HG03442 (cell line): ENCODE measurements at regions not wholly inside any gene's neighbourhood (a gene's known extent, or its start where the extent isn't known, plus 50 kb on each side); places are given as distances from the start of the nearest gene placed in this dataset.
"Not testable (repeated sequence)": the region's sequence is repeated elsewhere in the genome, so short reads cannot be mapped to it uniquely, and the experiment has no call there.

Source experiments
- ATAC-seq: cut with Tn5 transposase; IDR thresholded peaks from one replicate; pipeline ENCODE4 v1.9.1; 2021; ENCODE audit warnings: mild to moderate bottlenecking, moderate library complexity; ENCODE audit not compliant: unreplicated experiment

GRCh38 chr1:71345491-71345890 is 264.7 kb upstream of the ZRANB2 start:
- no peak for ATAC-seq

GRCh38 chr1:71343686-71344416 is 263.0 kb upstream of the ZRANB2 start:
- no peak for ATAC-seq

- no peak for ATAC-seq
Observed at GRCh38 chr1:71339238-71339637, 258.4 kb upstream of the ZRANB2 start.

GRCh38 chr1:71330991-71331390 is 250.2 kb upstream of the ZRANB2 start:
- ATAC-seq = no peak

GRCh38 chr1:71324671-71325267 is 243.9 kb upstream of the ZRANB2 start:
- ATAC-seq = no peak

GRCh38 chr1:71312545-71312944 is 231.7 kb upstream of the ZRANB2 start:
- ATAC-seq = no peak

GRCh38 chr1:71311376-71311775 is 230.5 kb upstream of the ZRANB2 start:
- no peak for ATAC-seq

GRCh38 chr1:71307451-71307850 is 226.6 kb upstream of the ZRANB2 start:
- ATAC-seq = peak; percentile 79

- ATAC-seq = no peak
Observed at GRCh38 chr1:71304125-71304524, 223.3 kb upstream of the ZRANB2 start.

- ATAC-seq = no peak
Observed at GRCh38 chr1:71303617-71304041, 222.8 kb upstream of the ZRANB2 start.

- no peak for ATAC-seq
Observed at GRCh38 chr1:71298633-71299032, 217.8 kb upstream of the ZRANB2 start.

- ATAC-seq = no peak
Observed at GRCh38 chr1:71296551-71297134, 215.8 kb upstream of the ZRANB2 start.

- ATAC-seq = no peak
Observed at GRCh38 chr1:71295350-71295749, 214.5 kb upstream of the ZRANB2 start.

GRCh38 chr1:71294178-71294577 is 213.3 kb upstream of the ZRANB2 start:
- ATAC-seq = no peak

GRCh38 chr1:71292203-71292602 is 211.4 kb upstream of the ZRANB2 start:
- no peak for ATAC-seq

GRCh38 chr1:71290506-71291237 is 209.8 kb upstream of the ZRANB2 start:
- ATAC-seq = not testable (repeated sequence)

GRCh38 chr1:71285529-71285928 is 204.7 kb upstream of the ZRANB2 start:
- no peak for ATAC-seq

GRCh38 chr1:71276466-71276865 is 195.6 kb upstream of the ZRANB2 start:
- no peak for ATAC-seq

- ATAC-seq = no peak
Observed at GRCh38 chr1:71273334-71273733, 192.5 kb upstream of the ZRANB2 start.

- ATAC-seq = no peak
Observed at GRCh38 chr1:71270394-71270915, 189.6 kb upstream of the ZRANB2 start.

GRCh38 chr1:71269818-71270217 is 189.0 kb upstream of the ZRANB2 start:
- ATAC-seq = no peak
